Muscle of back (tissue), 3 donors: ENCODE measurements at regions not wholly inside any gene's neighbourhood (a gene's known extent, or its start where the extent isn't known, plus 50 kb on each side); places are given as distances from the start of the nearest gene placed in this dataset.
A peak's percentile ranks its signal among the peaks of the same experiment; 100 is the strongest.

Experiments
- DNase-seq, 3 donors: peaks; one replicate each; pipeline versions ENCODE4 v3.0.0 to v3.0.0-alpha.2; 2013

GRCh38 chr18:76255070-76255683, 239.9 kb downstream of the ZNF516 start:
- DNase-seq, result no peak

DNA sequence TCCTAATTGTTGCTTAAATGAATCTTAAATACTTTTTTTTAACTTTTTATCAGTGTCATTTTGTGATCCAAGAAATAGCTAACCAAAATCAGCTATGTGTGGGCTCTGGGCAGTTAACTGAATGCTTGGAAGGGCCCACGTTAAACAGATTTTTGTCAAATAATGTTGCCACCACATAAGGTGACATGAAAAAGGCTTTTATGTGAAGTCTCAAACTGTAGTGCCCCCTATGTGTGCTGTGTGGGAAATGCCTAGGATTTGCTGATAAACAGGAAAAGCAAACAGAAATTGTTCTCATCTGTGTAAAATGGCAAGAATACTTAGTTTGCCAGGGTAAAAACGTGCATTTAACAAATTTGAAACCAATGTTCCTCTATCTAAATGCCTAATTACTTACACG, 242.2 kb downstream of the ZNF516 start:
- DNase-seq, result no peak

- DNase-seq, result no peak
Measured at GRCh38 chr18:76252139-76252538, 242.9 kb downstream of the ZNF516 start.

- DNase-seq, result no peak
Measured at GRCh38 chr18:76251691-76252090, 243.4 kb downstream of the ZNF516 start.

- DNase-seq, result peak in 2 of 3 donors; percentile 38 to 53
Measured at GRCh38 chr18:76246590-76246989, 248.5 kb downstream of the ZNF516 start.

DNA sequence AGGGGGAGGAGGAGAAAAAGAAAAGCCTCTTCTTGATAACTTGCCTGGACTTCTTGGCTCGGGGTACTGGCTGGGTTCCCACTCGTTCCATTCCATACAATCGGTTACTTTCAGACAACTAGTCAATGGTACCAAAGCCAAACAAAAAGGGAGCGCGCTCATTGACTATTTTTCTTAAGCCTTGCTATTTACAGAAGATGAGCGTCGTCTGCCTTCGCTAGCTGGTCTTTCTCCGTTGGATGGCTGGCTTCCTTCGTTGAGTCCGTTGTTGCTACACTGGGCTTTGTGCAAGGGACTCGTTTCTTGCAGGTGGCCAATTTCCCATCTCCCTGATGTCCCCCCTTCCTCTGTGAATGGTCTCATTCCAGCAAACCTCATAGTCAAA, 260.4 kb downstream of the ZNF516 start:
- DNase-seq, result peak; percentile 64 to 93 (median 81)

- peak in 2 of 3 donors; percentile 33 to 63 for DNase-seq
Measured at GRCh38 chr18:76233876-76234675, 261.0 kb downstream of the ZNF516 start.

GRCh38 chr18:76233406-76233805, 261.6 kb downstream of the ZNF516 start:
- DNase-seq, result peak in 1 of 3 donors; percentile 60

- DNase-seq, result no peak
Measured at GRCh38 chr18:76232779-76233178, 262.3 kb downstream of the ZNF516 start.

GRCh38 chr18:76232010-76232409, 263.0 kb downstream of the ZNF516 start:
- no peak for DNase-seq

DNA sequence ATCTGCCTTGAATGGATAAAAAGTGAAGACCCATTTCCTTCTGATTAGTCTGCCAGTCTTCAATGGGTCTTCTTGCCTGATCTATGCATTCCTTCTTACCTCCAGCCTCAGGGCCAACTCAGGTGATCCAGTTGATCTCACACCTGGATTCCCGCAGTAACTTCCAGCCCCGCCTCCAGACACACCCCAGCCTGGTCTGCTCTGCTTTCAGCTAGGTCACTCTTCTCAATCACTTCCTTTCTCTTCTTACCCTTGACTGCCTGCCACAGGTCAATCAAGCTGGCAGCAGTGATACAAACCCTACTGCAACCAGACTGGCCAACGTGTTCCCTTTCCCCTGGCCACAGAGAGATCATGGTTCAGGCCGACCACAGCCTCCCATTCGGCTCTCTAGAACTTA, 263.6 kb downstream of the ZNF516 start:
- no peak for DNase-seq

DNA sequence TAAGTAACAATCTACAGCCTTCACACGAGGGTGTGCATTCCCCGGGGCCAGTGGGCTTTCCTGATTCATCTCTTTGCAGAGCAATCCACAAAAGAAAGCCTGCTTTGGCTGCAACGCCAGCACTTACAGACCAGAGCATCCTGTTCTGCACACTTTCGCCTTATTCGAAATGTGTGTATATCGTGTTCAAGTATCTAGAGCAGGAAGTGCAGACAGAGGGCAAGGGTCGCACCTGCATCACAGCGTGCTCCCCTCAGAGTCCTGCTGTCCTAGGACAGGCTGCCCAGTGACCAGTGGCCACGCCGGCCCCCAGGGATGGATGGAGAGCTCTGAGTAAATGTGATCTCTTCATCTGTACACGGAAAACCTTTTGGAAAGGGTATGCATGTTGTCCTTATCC, 264.3 kb downstream of the ZNF516 start:
- DNase-seq, result peak in 1 of 3 donors; percentile 65

- DNase-seq, result no peak
Measured at GRCh38 chr18:76228716-76229115, 266.3 kb downstream of the ZNF516 start.

- DNase-seq, result no peak
Measured at GRCh38 chr18:76227759-76228158, 267.3 kb downstream of the ZNF516 start.

GRCh38 chr18:76223403-76223802, 271.6 kb downstream of the ZNF516 start:
- DNase-seq, result no peak

DNA sequence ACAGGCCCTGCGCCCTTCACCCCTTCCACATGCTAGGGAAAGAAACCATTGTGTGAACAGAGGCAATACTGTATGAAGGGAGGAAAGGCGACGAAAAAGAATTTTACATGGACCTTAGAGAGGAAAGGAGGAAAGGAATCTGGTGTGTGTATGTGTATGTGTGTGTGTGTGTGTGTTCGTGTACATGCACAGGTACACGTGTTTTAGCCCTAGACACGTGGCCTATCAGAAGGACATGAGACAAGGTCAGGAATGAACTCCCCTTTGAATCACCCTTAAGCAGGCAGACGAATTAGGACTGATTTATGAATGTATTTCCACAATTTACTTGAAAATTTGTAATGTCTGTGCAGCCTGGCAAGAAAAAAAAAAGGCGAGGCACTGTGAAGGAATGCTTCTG, 276.0 kb downstream of the ZNF516 start:
- no peak for DNase-seq

DNA sequence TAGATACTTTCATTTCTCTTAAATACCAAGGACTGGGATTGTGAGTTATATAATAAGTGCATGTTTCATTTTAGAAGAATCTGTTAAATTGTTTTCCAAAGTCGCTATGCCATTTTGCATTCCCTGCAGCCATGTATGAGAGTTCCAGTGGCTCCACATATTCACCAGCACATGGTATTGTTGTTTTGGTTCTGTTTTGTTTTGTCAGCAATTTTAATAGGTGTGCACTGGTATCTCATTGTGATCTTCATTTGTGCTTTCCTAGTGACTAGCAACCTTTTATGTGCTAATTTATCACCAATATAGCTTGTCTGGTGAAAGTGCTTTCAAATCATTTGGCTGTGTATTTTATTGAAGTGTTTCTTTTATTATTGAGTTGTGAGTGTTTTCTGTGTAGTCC, 278.9 kb downstream of the ZNF516 start:
- DNase-seq, result no peak

DNA sequence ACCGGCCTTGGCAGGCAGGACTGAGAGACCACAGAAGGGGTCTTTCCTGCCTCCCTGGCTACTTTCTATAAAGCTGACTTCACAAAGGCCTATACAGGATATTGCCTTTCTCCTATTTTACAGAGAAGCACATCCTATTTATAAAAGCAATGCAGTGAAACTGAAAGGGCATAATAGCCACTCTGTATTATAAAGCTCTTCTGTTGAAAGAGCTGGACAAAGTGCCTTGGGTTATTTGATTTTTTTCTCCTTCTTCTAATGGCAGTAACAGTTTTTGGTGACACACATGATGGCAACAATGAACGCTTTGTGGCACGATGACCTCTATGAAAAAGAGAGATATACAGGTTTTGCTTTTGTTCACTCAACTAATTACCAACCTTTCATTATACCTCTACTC, 281.1 kb downstream of the ZNF516 start:
- DNase-seq, result no peak

DNA sequence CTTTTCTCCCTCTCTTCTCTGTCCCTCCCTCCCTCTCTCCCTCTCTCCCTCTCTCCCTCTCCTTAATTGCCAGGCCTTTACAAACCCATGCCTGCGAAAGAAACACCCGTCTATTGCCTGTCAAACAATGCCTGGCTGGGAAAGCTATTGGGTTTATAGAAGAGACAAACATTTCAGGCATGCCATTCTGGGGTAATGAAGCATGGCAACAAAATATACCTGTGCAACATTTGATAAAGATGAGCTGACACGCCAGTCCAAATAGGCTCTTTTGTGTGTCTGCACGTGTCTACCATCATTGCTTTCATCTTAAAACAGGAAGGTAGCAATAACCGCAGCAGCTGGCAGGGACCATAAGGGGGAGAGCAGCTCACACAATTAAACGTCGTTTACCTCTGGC, 282.1 kb downstream of the ZNF516 start:
- DNase-seq, result no peak

- peak in 1 of 3 donors; percentile 43 for DNase-seq
Measured at GRCh38 chr18:76209597-76209996, 285.4 kb downstream of the ZNF516 start.

DNA sequence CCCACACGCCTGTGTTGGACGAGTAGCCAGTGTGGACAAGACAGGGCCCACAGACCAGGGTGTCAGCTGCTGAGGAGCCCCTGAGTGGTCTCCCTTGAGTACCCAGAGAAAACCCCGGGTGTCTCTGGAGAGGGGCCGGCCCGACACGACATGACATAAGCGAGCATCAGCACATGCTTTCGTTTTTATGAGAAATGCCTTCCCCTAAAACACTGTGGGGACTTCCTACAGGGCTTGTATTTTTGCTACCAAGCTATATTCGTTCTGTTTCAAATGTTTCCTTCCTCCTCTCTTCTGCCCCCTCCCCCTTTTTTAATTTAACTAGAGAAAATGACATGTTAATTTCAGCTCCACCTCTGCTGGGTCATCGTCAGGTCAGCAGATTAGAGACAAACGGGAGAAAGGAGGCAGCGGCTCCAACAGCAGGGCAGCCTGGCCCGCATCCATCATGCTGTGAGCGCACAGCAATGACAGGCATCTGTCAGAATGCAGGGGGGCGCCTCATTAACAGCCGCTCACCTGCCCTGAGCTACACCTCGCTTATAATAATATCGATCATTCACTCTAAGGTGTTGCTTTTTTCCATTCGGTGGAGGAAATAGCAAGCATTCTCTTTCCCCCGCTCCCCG, 286.2 kb downstream of the ZNF516 start:
- peak in 1 of 3 donors; percentile 53 for DNase-seq

DNA sequence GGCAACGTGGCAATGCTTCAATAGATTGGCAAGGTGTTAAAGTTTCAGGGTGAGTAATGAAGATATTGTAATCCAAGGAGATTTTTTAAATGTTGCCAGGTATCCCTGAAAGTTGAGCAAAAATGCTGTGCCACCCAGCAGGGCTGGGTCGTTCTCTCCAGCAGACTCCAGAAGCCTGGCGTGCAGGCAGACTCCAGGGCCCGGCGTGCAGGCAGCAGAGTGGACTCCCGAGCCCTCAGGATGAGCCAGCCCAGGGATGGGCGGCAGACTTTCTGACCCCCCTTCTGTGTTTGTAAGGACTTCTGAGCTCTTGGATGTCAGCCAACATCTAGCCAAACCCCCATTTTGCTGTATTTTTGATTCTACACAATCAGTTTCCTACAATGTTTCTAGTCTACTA, 289.1 kb downstream of the ZNF516 start:
- DNase-seq, result no peak

DNA sequence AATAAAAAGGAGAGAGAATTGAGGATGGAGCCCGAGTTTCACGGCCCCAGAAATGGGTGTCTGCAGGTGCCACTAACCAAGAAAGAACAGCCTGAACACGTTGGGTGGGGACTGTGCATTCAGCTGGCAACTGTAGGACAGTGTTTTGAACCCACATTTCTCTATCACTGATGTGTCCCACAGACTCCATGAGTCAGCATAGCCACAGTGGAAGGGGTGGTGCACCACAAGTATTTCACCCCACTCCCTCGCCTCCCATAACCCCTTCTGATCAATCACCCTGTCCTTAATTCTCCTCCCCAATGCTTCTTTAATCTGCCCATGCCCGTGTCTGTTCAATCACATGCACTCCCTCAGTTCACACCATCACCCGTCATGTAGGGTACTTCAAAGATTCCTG, 291.5 kb downstream of the ZNF516 start:
- no peak for DNase-seq
